Keratinocyte (primary cell): ENCODE measurements at regions not wholly inside any gene's neighbourhood (a gene's known extent, or its start where the extent isn't known, plus 50 kb on each side); places are given as distances from the start of the nearest gene placed in this dataset.

Experiments
- DNase-seq: peaks from one replicate; pipeline ENCODE4 v3.0.0-alpha.2; 2011; ENCODE audit warnings: low read depth, missing footprints, low spot score
- FAIRE-seq: peaks from 2 replicates; lab custom pipeline; 2011; peaks lifted over from hg19 to GRCh38; lab: Jason Lieb, UNC
- H2AFZ ChIP-seq: 2 replicates; pipeline ENCODE4 v1.6.0; 2012; ENCODE audit warnings: low read length, control low read depth, inconsistent platforms; ENCODE audit not compliant: control insufficient read depth
- H3K27ac ChIP-seq: 2 replicates; pipeline ENCODE4 v1.5.1; 2011; ENCODE audit warnings: low read length; ENCODE audit not compliant: control insufficient read depth, insufficient read depth
- H3K27me3 ChIP-seq: 3 replicates; pipeline ENCODE4 v1.6.0; 2011; ENCODE audit warnings: low read length; ENCODE audit not compliant: control insufficient read depth, insufficient read depth; ENCODE audit errors: extremely low read depth
- H3K36me3 ChIP-seq, 2 experiments: 2 replicates in 1 of 2; 3 replicates in 1 of 2; pipeline ENCODE4 v1.5.1; 2011; ENCODE audit warnings: low read length in 2 of 2, mild to moderate bottlenecking in 1 of 2; ENCODE audit not compliant: control insufficient read depth in 2 of 2, insufficient read depth in 2 of 2; ENCODE audit errors: extremely low read depth in 1 of 2
- H3K4me1 ChIP-seq: 3 replicates; pipeline ENCODE4 v1.5.1; 2011; ENCODE audit warnings: low read length; ENCODE audit not compliant: control insufficient read depth, insufficient read depth; ENCODE audit errors: extremely low read depth
- H3K4me2 ChIP-seq: 3 replicates; pipeline ENCODE4 v1.6.0; 2011; ENCODE audit warnings: low read depth, low read length; ENCODE audit not compliant: control insufficient read depth, insufficient read depth; ENCODE audit errors: extremely low read depth
- H3K4me3 ChIP-seq, 3 experiments: fragments of 200-600 bp in 1 of 3; sonication (generic) in 1 of 3; 2 replicates in 2 of 3; 3 replicates in 1 of 3; pipeline ENCODE4 v1.5.1; 2011 to 2016; ENCODE audit warnings: low read length in 3 of 3, mild to moderate bottlenecking in 3 of 3, control low read depth in 2 of 3, inconsistent platforms in 1 of 3, low read depth in 1 of 3, mixed read lengths in 1 of 3, mixed run types in 1 of 3, moderate library complexity in 1 of 3; ENCODE audit not compliant: control insufficient read depth in 2 of 3, insufficient read depth in 2 of 3; ENCODE audit errors: extremely low read depth in 1 of 3
- H3K79me2 ChIP-seq: 2 replicates; pipeline ENCODE4 v1.6.0; 2012; ENCODE audit warnings: low read length; ENCODE audit not compliant: control insufficient read depth, insufficient read depth
- H3K9ac ChIP-seq: 3 replicates; pipeline ENCODE4 v1.6.0; 2011; ENCODE audit warnings: low read length; ENCODE audit not compliant: control insufficient read depth, insufficient read depth; ENCODE audit errors: extremely low read depth
- H3K9me1 ChIP-seq: 3 replicates; pipeline ENCODE4 v1.6.0; 2011; ENCODE audit warnings: low read length; ENCODE audit not compliant: control insufficient read depth, insufficient read depth; ENCODE audit errors: extremely low read depth
- H3K9me3 ChIP-seq: 2 replicates; pipeline ENCODE4 v1.5.1; 2012; ENCODE audit warnings: low read depth, low read length; ENCODE audit not compliant: control insufficient read depth
- H4K20me1 ChIP-seq: 3 replicates; pipeline ENCODE4 v1.6.0; 2011; ENCODE audit warnings: low read length; ENCODE audit not compliant: control insufficient read depth, insufficient read depth; ENCODE audit errors: extremely low read depth
- CTCF ChIP-seq, 3 experiments: IDR thresholded peaks in 1 of 3; conservative IDR thresholded peaks in 1 of 3; optimal IDR thresholded peaks in 1 of 3; 2 replicates in 2 of 3; 3 replicates in 1 of 3; pipeline versions ENCODE3 to v1.5.1; 2011; ENCODE audit warnings: low read length in 3 of 3, mild to moderate bottlenecking in 3 of 3, moderate library complexity in 2 of 3, control low read depth in 1 of 3, inconsistent platforms in 1 of 3; ENCODE audit not compliant: insufficient read depth in 2 of 3; ENCODE audit errors: extremely low read depth in 1 of 3
- EZH2 ChIP-seq: IDR thresholded peaks from one replicate; pipeline ENCODE4 v1.6.1; 2012; ENCODE audit warnings: inconsistent platforms, mild to moderate bottlenecking, low read length, moderate library complexity
- dilution Hi-C: fragments of 300-500 bp; cut with MboI; formaldehyde crosslinking; loops from one replicate; pipeline ENCODE4 v1.7.0; 2020; ENCODE audit warnings: low sequenced_read_pairs; ENCODE audit not compliant: extremely low pct_ligation_motif_present

- Histone ChIP-seq H4K20me1 (no peaks in the 10 kb centered on the region), H3K79me2 (no peaks in the 10 kb centered on the region), H3K9me3 (no peaks in the 10 kb centered on the region), H2AFZ (no peak overlapping the region), H3K4me1 (no peaks in the 10 kb centered on the region), H3K36me3 (no peaks in the 10 kb centered on the region), H3K4me3 (no peak overlapping the region), H3K27me3 (no peaks in the 10 kb centered on the region), H3K4me2 (no peak overlapping the region), H3K9me1 (no peaks in the 10 kb centered on the region), H3K27ac (no peak overlapping the region), H3K9ac (no peak overlapping the region)
- dilution Hi-C loops = no loop called here
- DNase-seq (no peak), FAIRE-seq (no peak)
- TF ChIP-seq CTCF (optimal IDR thresholded peaks at IDR 0.05 in 1 of 3, IDR thresholded peaks at IDR 0.05 in 1 of 3, conservative IDR thresholded peaks at IDR 0.05 in 1 of 3; ENCODE audit: extremely low read depth in 1 of 3, insufficient read depth in 2 of 3, low read length in 3 of 3) (no peak), EZH2 (no peak)
These were observed 240.0 kb upstream of the PRR20A start for GRCh38 chr13:56900549-56901279.

- dilution Hi-C loops = no loop called here
- no peak overlapping the region for H2AFZ ChIP-seq
- H3K4me3 ChIP-seq = no peak overlapping the region
- H3K36me3 ChIP-seq = no peaks in the 10 kb centered on the region
- no peak overlapping the region for H3K4me2 ChIP-seq
- H3K9me1 ChIP-seq = no peaks in the 10 kb centered on the region
- no peak for FAIRE-seq
- no peaks in the 10 kb centered on the region for H4K20me1 ChIP-seq
- no peak overlapping the region for H3K9ac ChIP-seq
- H3K27me3 ChIP-seq = no peaks in the 10 kb centered on the region
- H3K9me3 ChIP-seq = no peaks in the 10 kb centered on the region
- no peak for TF ChIP-seq CTCF (optimal IDR thresholded peaks at IDR 0.05 in 1 of 3, IDR thresholded peaks at IDR 0.05 in 1 of 3, conservative IDR thresholded peaks at IDR 0.05 in 1 of 3; ENCODE audit: extremely low read depth in 1 of 3, insufficient read depth in 2 of 3, low read length in 3 of 3)
- TF ChIP-seq EZH2 = no peak
- no peak for DNase-seq
- no peaks in the 10 kb centered on the region for H3K4me1 ChIP-seq
- H3K79me2 ChIP-seq = no peaks in the 10 kb centered on the region
- no peak overlapping the region for H3K27ac ChIP-seq
These were observed 238.4 kb upstream of the PRR20A start for GRCh38 chr13:56902276-56902675.
